GM13977 (cell line): ENCODE measurements at regions not wholly inside any gene's neighbourhood (a gene's known extent, or its start where the extent isn't known, plus 50 kb on each side); places are given as distances from the start of the nearest gene placed in this dataset.

Experiments
- DNase-seq: peaks from one replicate; pipeline ENCODE4 v3.0.0; 2012; ENCODE audit warnings: low spot score
- CTCF ChIP-seq: IDR thresholded peaks from 2 replicates; pipeline ENCODE4 v1.5.1; 2012; ENCODE audit warnings: mild to moderate bottlenecking, control low read depth; ENCODE audit not compliant: insufficient read depth; ENCODE audit errors: extremely low read depth, missing control alignments
- in situ Hi-C: fragments of 300-500 bp; cut with MboI; formaldehyde crosslinking; loops from one replicate; pipeline ENCODE4 v1.12.0; 2022; ENCODE audit warnings: low sequenced_read_pairs, low pct_unique_long_range_greater_than_20kb, mixed read lengths, inconsistent platforms; ENCODE audit not compliant: unreplicated experiment

- DNase-seq: no peak
- in situ Hi-C loops: no loop called here
- TF ChIP-seq CTCF: no peak
Measured at GRCh38 chr18:29154758-29155725, 978.1 kb upstream of the CDH2 start.

GRCh38 chr18:29154196-29154757 lies 977.3 kb upstream of the CDH2 start:
- DNase-seq: no peak
- no peak for TF ChIP-seq CTCF
- in situ Hi-C loops: no loop called here

- in situ Hi-C loops: no loop called here
- TF ChIP-seq CTCF: no peak
- DNase-seq: no peak
Measured at GRCh38 chr18:29153091-29153490, 976.2 kb upstream of the CDH2 start.

- in situ Hi-C loops: no loop called here
- TF ChIP-seq CTCF: no peak
- no peak for DNase-seq
Measured at GRCh38 chr18:29147944-29148343, 971.0 kb upstream of the CDH2 start.

- no peak for TF ChIP-seq CTCF
- no peak for DNase-seq
- in situ Hi-C loops: no loop called here
Measured at GRCh38 chr18:29146068-29146467, 969.1 kb upstream of the CDH2 start.

GRCh38 chr18:29140590-29140989 lies 963.7 kb upstream of the CDH2 start:
- DNase-seq: no peak
- in situ Hi-C loops: no loop called here
- TF ChIP-seq CTCF: no peak
